NOMO-1 (cell line): ENCODE measurements at regions not wholly inside any gene's neighbourhood (a gene's known extent, or its start where the extent isn't known, plus 50 kb on each side); places are given as distances from the start of the nearest gene placed in this dataset.
"Not testable (repeated sequence)": the region's sequence is repeated elsewhere in the genome, so short reads cannot be mapped to it uniquely, and the experiment has no call there.

Experiments
- DNase-seq, 2 experiments: peaks; one replicate each; lab custom pipeline; 2025; ENCODE audit not compliant: unreplicated experiment in 2 of 2; lab: John Stamatoyannopoulos, UW

- no peak for DNase-seq
Measured at GRCh38 chr2:59413751-59414570, 1139.5 kb downstream of the BCL11A start.

DNA sequence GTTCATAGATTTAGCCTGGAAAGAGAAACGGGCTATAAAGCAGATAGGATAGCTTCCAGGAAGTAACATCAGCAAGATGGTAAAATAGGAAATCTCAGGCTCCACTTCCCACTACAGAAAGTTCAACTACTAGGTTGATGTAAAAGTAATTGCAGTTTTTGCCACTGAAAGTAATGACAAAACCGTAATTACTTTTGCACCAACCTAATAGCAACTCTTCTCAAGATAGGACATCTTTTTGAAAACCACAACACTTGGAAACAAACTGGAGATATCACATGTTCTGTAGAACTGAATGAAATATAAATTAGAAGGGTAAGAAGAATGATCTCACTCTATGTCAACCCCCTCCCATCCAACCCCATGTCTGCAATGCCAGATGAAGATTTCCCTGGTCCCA lies 1154.3 kb downstream of the BCL11A start:
- no peak for DNase-seq

DNA sequence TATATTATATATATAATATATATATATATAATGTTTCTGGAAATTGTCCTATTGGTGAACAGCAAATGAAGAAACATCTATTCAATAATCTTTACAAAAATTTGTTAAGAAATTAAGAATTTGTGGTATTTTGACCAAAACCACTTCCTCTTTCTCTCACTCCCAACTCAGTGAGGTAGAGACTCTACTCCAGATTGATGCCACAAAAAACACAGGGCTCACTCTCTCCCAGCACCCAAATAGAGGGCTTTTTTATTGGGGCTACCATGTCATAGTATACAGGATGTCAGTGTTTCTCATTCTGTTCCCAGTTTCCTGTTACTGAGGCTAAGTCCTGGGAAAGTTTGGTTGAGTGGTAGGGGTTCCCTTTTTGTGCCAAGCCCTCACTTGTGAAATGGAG lies 1155.4 kb downstream of the BCL11A start:
- peak; percentile 5 to 39 for DNase-seq

- no peak for DNase-seq
Measured at GRCh38 chr2:59395119-59395518, 1154.0 kb upstream of the FANCL start.

GRCh38 chr2:59391896-59392295 lies 1150.8 kb upstream of the FANCL start:
- DNase-seq: no peak

DNA sequence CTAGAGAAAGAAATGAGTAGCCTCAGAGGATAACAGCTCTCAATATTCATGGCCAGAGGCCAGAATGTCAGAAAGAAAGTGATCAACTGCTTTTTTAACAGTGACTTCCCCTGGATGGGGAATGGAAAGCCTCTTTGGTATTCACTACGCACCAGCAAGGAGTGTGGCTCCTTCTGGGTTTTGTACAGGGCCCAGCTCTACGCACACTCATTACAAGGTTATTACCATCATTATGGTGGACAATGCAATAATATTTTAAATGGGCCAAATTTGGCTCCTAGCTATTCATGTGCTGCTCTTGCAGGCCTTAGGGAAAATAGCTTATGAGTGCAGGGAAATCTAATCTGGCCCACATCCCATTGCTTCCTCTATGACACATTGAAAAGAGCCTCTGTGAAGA lies 1149.5 kb upstream of the FANCL start:
- DNase-seq: no peak

- DNase-seq: no peak
Measured at GRCh38 chr2:59389240-59389639, 1148.1 kb upstream of the FANCL start.

- DNase-seq: no peak
Measured at GRCh38 chr2:59385971-59386370, 1144.8 kb upstream of the FANCL start.

- no peak for DNase-seq
Measured at GRCh38 chr2:59383473-59383872, 1142.3 kb upstream of the FANCL start.

GRCh38 chr2:59378127-59378526 lies 1137.0 kb upstream of the FANCL start:
- no peak for DNase-seq

DNA sequence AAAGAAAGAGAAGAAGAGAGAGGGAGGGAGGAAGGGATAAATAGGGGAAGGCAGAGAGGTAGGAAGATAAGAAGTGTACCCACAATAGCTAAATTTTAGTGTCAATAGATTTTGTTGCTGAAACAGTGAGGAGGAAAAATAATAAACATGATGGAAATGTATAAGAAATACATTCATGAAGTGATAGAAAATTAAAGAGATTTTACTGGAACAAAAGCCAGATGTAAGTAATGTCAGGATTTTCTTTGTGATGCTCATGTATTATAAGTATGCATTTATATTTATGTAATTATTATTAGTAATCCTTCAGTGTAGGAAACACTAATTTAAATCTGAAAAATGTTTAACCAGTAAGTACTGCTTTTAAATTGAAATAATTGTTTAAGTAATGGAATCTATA lies 1125.2 kb upstream of the FANCL start:
- DNase-seq: no peak

DNA sequence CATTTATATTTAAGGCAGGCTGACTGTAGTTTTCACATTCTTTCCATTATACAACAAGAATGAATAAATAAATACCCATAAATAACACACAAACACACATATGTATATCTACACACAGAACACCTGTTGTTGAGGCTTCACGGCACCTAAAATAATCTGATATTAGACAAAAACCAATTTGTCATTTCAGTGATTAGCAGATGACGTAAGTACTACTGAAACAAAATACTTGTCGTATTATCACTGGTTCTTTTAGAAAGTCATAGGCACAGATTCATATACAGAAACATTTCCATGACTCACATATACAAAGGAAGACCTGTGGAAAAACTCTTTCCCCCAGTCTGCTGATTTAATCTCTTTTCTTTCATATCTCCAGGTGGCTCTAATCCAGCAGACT lies 1113.4 kb upstream of the FANCL start:
- DNase-seq: no peak

- DNase-seq: no peak
Measured at GRCh38 chr2:59353306-59353921, 1112.3 kb upstream of the FANCL start.

- DNase-seq: no peak
Measured at GRCh38 chr2:59342166-59342565, 1101.0 kb upstream of the FANCL start.

DNA sequence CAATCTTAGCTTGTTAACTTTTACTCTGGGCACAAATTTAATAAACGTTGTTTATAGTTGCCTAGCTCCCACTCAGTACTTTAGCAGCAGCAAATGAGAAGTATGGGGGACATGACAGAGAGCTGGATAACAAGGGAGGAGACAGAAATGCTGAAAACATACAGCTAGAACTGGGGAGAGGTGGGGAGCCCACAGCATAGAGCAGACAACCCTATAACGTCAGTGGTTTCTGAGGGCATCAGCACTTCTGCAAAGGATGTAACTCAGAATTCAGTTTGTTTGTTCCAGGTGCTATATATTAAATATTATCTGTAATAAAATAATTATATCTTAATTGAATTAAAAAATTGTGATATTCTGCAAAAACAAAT lies 1098.7 kb upstream of the FANCL start:
- DNase-seq: no peak

- DNase-seq: no peak
Measured at GRCh38 chr2:59339121-59339836, 1098.2 kb upstream of the FANCL start.

DNA sequence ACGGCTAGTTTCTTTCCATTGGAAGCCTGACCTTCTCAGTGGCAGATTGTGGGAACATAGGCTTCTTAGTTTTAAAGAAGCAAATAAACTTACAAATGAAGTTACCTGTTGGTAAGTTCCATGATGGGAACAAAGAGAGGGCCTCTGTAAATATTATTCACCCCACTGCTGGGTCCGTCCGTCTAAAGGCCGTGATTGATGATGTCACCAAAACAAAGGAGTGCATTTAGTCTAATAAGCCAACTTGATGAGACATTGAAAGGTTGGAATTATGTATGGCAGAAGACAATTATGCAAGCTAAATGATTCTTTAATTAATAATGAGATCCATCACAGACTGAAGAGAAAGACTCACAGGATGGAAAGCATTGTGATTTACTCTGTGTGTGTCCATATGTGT lies 1091.9 kb upstream of the FANCL start:
- DNase-seq: no peak

- DNase-seq: not testable (repeated sequence)
Measured at GRCh38 chr2:59326581-59327365, 1085.6 kb upstream of the FANCL start.

- no peak for DNase-seq
Measured at GRCh38 chr2:59322870-59323269, 1081.7 kb upstream of the FANCL start.

- no peak for DNase-seq
Measured at GRCh38 chr2:59322005-59322404, 1080.9 kb upstream of the FANCL start.
